Calu3 (cell line): ENCODE measurements at regions not wholly inside any gene's neighbourhood (a gene's known extent, or its start where the extent isn't known, plus 50 kb on each side); places are given as distances from the start of the nearest gene placed in this dataset.

Source experiments
- BruUV-seq: library from RNA; stranded (reverse); fragments of 400-500 nt; replicated peaks from 2 replicates; lab custom pipeline; 2021; lab: Mats Ljungman, UMichigan
- CTCF ChIA-PET: fragments of 300-600 bp; sonication (Branson Sonifier 250); formaldehyde crosslinking; loops from one replicate; lab custom pipeline; 2022; ENCODE audit warnings: antibody characterized with exemption; lab: Charles Lee
- DNase-seq: peaks from one replicate; pipeline ENCODE4 v3.0.0; 2022
- H3K27ac Mint-ChIP-seq: one replicate; pipeline ENCODE4 v1.8.0; 2022; ENCODE audit warnings: mixed read lengths; ENCODE audit not compliant: unreplicated experiment
- H3K27me3 Mint-ChIP-seq: one replicate; pipeline ENCODE4 v1.8.0; 2022; ENCODE audit warnings: mixed read lengths; ENCODE audit not compliant: unreplicated experiment
- H3K36me3 Mint-ChIP-seq: one replicate; pipeline ENCODE4 v1.8.0; 2022; ENCODE audit warnings: mild to moderate bottlenecking, moderate library complexity, mixed read lengths; ENCODE audit not compliant: insufficient read depth, unreplicated experiment
- H3K4me1 Mint-ChIP-seq: one replicate; pipeline ENCODE4 v1.8.0; 2022; ENCODE audit warnings: mild to moderate bottlenecking, low read depth, mixed read lengths; ENCODE audit not compliant: unreplicated experiment
- H3K4me3 Mint-ChIP-seq: one replicate; pipeline ENCODE4 v1.8.0; 2022; ENCODE audit warnings: mild to moderate bottlenecking, low read depth, moderate library complexity, mixed read lengths; ENCODE audit not compliant: unreplicated experiment
- H3K9me3 Mint-ChIP-seq: one replicate; pipeline ENCODE4 v1.8.0; 2022; ENCODE audit warnings: low read depth, mixed read lengths; ENCODE audit not compliant: unreplicated experiment
- intact Hi-C: fragments of 100-400 bp; cut with micrococcal nuclease; formaldehyde crosslinking; loops from one replicate; pipeline ENCODE4 v1.10.0; 2022; ENCODE audit not compliant: unreplicated experiment
- TF ChIP-seq, protein P1 (sequence below): fragments of 200-600 bp; IDR thresholded peaks from one replicate; pipeline ENCODE4 v1.8.0; 2022; ENCODE audit warnings: antibody characterized with exemption; ENCODE audit not compliant: unreplicated experiment

- no peak for DNase-seq
- Mint-ChIP-seq H3K36me3 (no peaks in the 10 kb centered on the region), H3K27me3 (no peaks in the 10 kb centered on the region), H3K4me3 (no peak overlapping the region), H3K4me1 (no peaks in the 10 kb centered on the region), H3K27ac (no peak overlapping the region), H3K9me3 (no peaks in the 10 kb centered on the region)
- intact Hi-C loops: no loop called here
- TF ChIP-seq, protein P1, sequence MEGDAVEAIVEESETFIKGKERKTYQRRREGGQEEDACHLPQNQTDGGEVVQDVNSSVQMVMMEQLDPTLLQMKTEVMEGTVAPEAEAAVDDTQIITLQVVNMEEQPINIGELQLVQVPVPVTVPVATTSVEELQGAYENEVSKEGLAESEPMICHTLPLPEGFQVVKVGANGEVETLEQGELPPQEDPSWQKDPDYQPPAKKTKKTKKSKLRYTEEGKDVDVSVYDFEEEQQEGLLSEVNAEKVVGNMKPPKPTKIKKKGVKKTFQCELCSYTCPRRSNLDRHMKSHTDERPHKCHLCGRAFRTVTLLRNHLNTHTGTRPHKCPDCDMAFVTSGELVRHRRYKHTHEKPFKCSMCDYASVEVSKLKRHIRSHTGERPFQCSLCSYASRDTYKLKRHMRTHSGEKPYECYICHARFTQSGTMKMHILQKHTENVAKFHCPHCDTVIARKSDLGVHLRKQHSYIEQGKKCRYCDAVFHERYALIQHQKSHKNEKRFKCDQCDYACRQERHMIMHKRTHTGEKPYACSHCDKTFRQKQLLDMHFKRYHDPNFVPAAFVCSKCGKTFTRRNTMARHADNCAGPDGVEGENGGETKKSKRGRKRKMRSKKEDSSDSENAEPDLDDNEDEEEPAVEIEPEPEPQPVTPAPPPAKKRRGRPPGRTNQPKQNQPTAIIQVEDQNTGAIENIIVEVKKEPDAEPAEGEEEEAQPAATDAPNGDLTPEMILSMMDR: no peak
- CTCF ChIA-PET: no interaction called here
- no TSS peak for BruUV-seq
Observed at GRCh38 chr4:38536716-38537115, 127.3 kb upstream of the KLF3 start.

DNA sequence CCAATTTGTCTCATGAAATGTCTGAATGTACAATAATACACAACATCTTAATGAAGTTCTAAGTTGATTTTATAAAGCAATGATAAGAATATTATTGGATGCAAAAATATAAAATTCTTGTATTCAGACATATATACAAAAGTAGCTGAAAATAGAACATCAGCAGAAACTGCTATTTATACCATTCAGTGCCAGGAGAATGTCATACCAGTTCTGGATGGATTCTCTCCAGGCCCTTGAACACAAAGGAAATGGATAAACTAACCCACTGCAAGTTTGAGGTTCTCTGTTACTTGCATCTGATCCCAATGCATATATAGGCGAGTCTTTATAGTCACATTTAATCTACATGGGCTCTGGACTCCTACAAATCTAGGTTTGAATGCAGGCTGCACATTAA lies 126.3 kb upstream of the KLF3 start:
- intact Hi-C loops: no loop called here
- Mint-ChIP-seq H3K4me3 (no peak overlapping the region), H3K27me3 (no peaks in the 10 kb centered on the region), H3K4me1 (no peaks in the 10 kb centered on the region), H3K36me3 (no peaks in the 10 kb centered on the region), H3K9me3 (no peaks in the 10 kb centered on the region), H3K27ac (no peak overlapping the region)
- CTCF ChIA-PET: no interaction called here
- BruUV-seq: no TSS peak
- DNase-seq: no peak
- TF ChIP-seq, protein P1: no peak

- Mint-ChIP-seq H3K9me3 (no peaks in the 10 kb centered on the region), H3K4me1 (no peaks in the 10 kb centered on the region), H3K27me3 (no peaks in the 10 kb centered on the region), H3K4me3 (no peak overlapping the region), H3K36me3 (no peaks in the 10 kb centered on the region), H3K27ac (no peak overlapping the region)
- TF ChIP-seq, protein P1: no peak
- DNase-seq: no peak
- CTCF ChIA-PET: interaction anchor here (1.3 kb wide), 1 partner anchor 9 kb away, joined by 3 read pairs; no protein-coding TSS in a partner anchor
- BruUV-seq: no TSS peak
- intact Hi-C loops: no loop called here
Observed at GRCh38 chr4:38538517-38538916, 125.5 kb upstream of the KLF3 start.

GRCh38 chr4:38539501-38539900 lies 124.5 kb upstream of the KLF3 start:
- no peaks in the 10 kb centered on the region for H3K4me1 Mint-ChIP-seq
- no TSS peak for BruUV-seq
- DNase-seq: no peak
- H3K27ac Mint-ChIP-seq: no peak overlapping the region
- CTCF ChIA-PET: interaction anchor here (1.3 kb wide), 1 partner anchor 10 kb away, joined by 3 read pairs; no protein-coding TSS in a partner anchor
- TF ChIP-seq, protein P1: no peak
- no peaks in the 10 kb centered on the region for H3K36me3 Mint-ChIP-seq
- no peaks in the 10 kb centered on the region for H3K27me3 Mint-ChIP-seq
- H3K9me3 Mint-ChIP-seq: no peaks in the 10 kb centered on the region
- no peak overlapping the region for H3K4me3 Mint-ChIP-seq
- intact Hi-C loops: no loop called here
